Mesenchymal stem cell (in vitro differentiated cells and primary cell): ENCODE measurements at regions not wholly inside any gene's neighbourhood (a gene's known extent, or its start where the extent isn't known, plus 50 kb on each side); places are given as distances from the start of the nearest gene placed in this dataset.

Experiments
- DNase-seq: peaks from one replicate; pipeline ENCODE4 v3.0.0-alpha.2; 2013
- H2AFZ ChIP-seq: one replicate; pipeline ENCODE4 v1.6.1; 2013; ENCODE audit warnings: low read depth, mild to moderate bottlenecking, control low read depth, inconsistent platforms, low read length, moderate library complexity
- H2AK5ac ChIP-seq: 2 replicates; pipeline ENCODE4 v1.6.1; 2013; ENCODE audit warnings: low read length, moderate library complexity, mild to moderate bottlenecking, inconsistent platforms; ENCODE audit not compliant: severe bottlenecking
- H2BK120ac ChIP-seq: one replicate; pipeline ENCODE4 v1.6.1; 2013; ENCODE audit warnings: low read depth, mild to moderate bottlenecking, inconsistent platforms, low read length, moderate library complexity
- H2BK12ac ChIP-seq, 2 experiments: one replicate each; pipeline ENCODE4 v1.6.1; 2013; ENCODE audit warnings: inconsistent platforms in 2 of 2, low read length in 2 of 2, mild to moderate bottlenecking in 2 of 2, moderate library complexity in 2 of 2, control low read depth in 1 of 2
- H2BK15ac ChIP-seq: one replicate; pipeline ENCODE4 v1.6.1; 2013; ENCODE audit warnings: mild to moderate bottlenecking, low read depth, inconsistent platforms; ENCODE audit not compliant: poor library complexity, severe bottlenecking
- H2BK5ac ChIP-seq: 2 replicates; pipeline ENCODE4 v1.6.1; 2013; ENCODE audit warnings: low read depth, mild to moderate bottlenecking, low read length, control low read depth, inconsistent platforms; ENCODE audit not compliant: poor library complexity, severe bottlenecking
- H3K14ac ChIP-seq, 2 experiments: one replicate each; pipeline ENCODE4 v1.6.1; 2013; ENCODE audit warnings: inconsistent platforms in 2 of 2, low read length in 2 of 2, control low read depth in 1 of 2, mild to moderate bottlenecking in 1 of 2, moderate library complexity in 1 of 2
- H3K18ac ChIP-seq, 2 experiments: one replicate each; pipeline ENCODE4 v1.6.1; 2013; ENCODE audit warnings: inconsistent platforms in 2 of 2, low read length in 2 of 2, control low read depth in 1 of 2, low read depth in 1 of 2, mild to moderate bottlenecking in 1 of 2
- H3K23ac ChIP-seq, 2 experiments: one replicate each; pipeline ENCODE4 v1.6.1; 2013; ENCODE audit warnings: inconsistent platforms in 2 of 2, low read length in 2 of 2, mild to moderate bottlenecking in 2 of 2, moderate library complexity in 2 of 2, control low read depth in 1 of 2
- H3K27ac ChIP-seq: 2 replicates; pipeline ENCODE4 v1.5.1; 2013; ENCODE audit warnings: mild to moderate bottlenecking, moderate library complexity, low read length, control low read depth, inconsistent platforms; ENCODE audit not compliant: poor library complexity, severe bottlenecking
- H3K27me3 ChIP-seq, 2 experiments: 2 replicates each; pipeline versions ENCODE4 v1.6.1 to v1.7.0; 2013; ENCODE audit warnings: low read length in 2 of 2, mild to moderate bottlenecking in 2 of 2, moderate library complexity in 2 of 2, control low read depth in 1 of 2, inconsistent platforms in 1 of 2; ENCODE audit not compliant: control insufficient read depth in 1 of 2, insufficient read depth in 1 of 2
- H3K36me3 ChIP-seq, 2 experiments: 2 replicates each; pipeline versions ENCODE4 v1.6.1 to v1.7.0; 2013; ENCODE audit warnings: low read length in 2 of 2, control low read depth in 1 of 2, inconsistent platforms in 1 of 2, low read depth in 1 of 2, mild to moderate bottlenecking in 1 of 2; ENCODE audit not compliant: insufficient read depth in 2 of 2, control insufficient read depth in 1 of 2
- H3K4ac ChIP-seq, 2 experiments: one replicate each; pipeline ENCODE4 v1.6.1; 2013; ENCODE audit warnings: inconsistent platforms in 2 of 2, low read length in 2 of 2, mild to moderate bottlenecking in 2 of 2, moderate library complexity in 2 of 2, control low read depth in 1 of 2, low read depth in 1 of 2
- H3K4me1 ChIP-seq: 2 replicates; pipeline ENCODE4 v1.6.1; 2013; ENCODE audit warnings: low read depth, low read length, control low read depth; ENCODE audit not compliant: control insufficient read depth, insufficient read depth
- H3K4me2 ChIP-seq: 2 replicates; pipeline ENCODE4 v1.6.1; 2013; ENCODE audit warnings: low read length, mild to moderate bottlenecking, inconsistent platforms; ENCODE audit not compliant: poor library complexity, severe bottlenecking
- H3K4me3 ChIP-seq, 2 experiments: 2 replicates each; pipeline versions ENCODE4 v1.5.1 to v1.7.0; 2013; ENCODE audit warnings: low read length in 2 of 2, mild to moderate bottlenecking in 2 of 2, control low read depth in 1 of 2, low read depth in 1 of 2; ENCODE audit not compliant: insufficient read depth in 1 of 2
- H3K79me1 ChIP-seq: replicated peaks from 2 replicates; pipeline ENCODE4 v1.6.1; 2013; ENCODE audit warnings: mild to moderate bottlenecking, control low read depth, low read length, inconsistent platforms; ENCODE audit not compliant: poor library complexity, severe bottlenecking
- H3K9ac ChIP-seq: 2 replicates; pipeline ENCODE4 v1.7.0; 2013; ENCODE audit warnings: mild to moderate bottlenecking, low read length, moderate library complexity
- H3K9me3 ChIP-seq: 2 replicates; pipeline ENCODE4 v1.7.0; 2013; ENCODE audit warnings: mild to moderate bottlenecking, low read length; ENCODE audit not compliant: control insufficient read depth
- H4K8ac ChIP-seq: one replicate; pipeline ENCODE4 v1.6.1; 2013; ENCODE audit warnings: inconsistent platforms, mild to moderate bottlenecking, low read length, moderate library complexity
- H4K91ac ChIP-seq: one replicate; pipeline ENCODE4 v1.6.1; 2013; ENCODE audit warnings: mild to moderate bottlenecking, low read length, inconsistent platforms
- WGBS: methylation state at CpG from one replicate; pipeline ENCODE4 v1.1.7; 2013; ENCODE audit warnings: mixed read lengths; 5-methylcytosine and 5-hydroxymethylcytosine counted together

- no peak overlapping the region for H3K4ac ChIP-seq
- no peak overlapping the region for H3K9ac ChIP-seq
- no peak overlapping the region for H2BK5ac ChIP-seq
- H4K91ac ChIP-seq: no peak overlapping the region
- no peaks in the 10 kb centered on the region for H3K4me1 ChIP-seq
- no peaks in the 10 kb centered on the region for H3K79me1 ChIP-seq
- no peak overlapping the region for H3K4me2 ChIP-seq
- no peak overlapping the region for H3K27ac ChIP-seq
- no peak for DNase-seq
- no peak overlapping the region for H2BK12ac ChIP-seq
- no peak overlapping the region for H2AFZ ChIP-seq
- no peak overlapping the region for H3K14ac ChIP-seq
- H3K9me3 ChIP-seq: peaks cover 9% of the 10 kb centered on the region
- WGBS: no CpG with 5 or more reads among the region's 1 CpG
- H2BK120ac ChIP-seq: no peak overlapping the region
- no peak overlapping the region for H4K8ac ChIP-seq
- H3K23ac ChIP-seq: no peak overlapping the region
- no peak overlapping the region for H3K4me3 ChIP-seq
- H3K18ac ChIP-seq: no peak overlapping the region
- no peaks in the 10 kb centered on the region for H3K36me3 ChIP-seq
- no peak overlapping the region for H2BK15ac ChIP-seq
- H2AK5ac ChIP-seq: no peak overlapping the region
- H3K27me3 ChIP-seq: no peaks in the 10 kb centered on the region
Measured at GRCh38 chr5:25568294-25568693, 923.5 kb upstream of the CDH10 start.

GRCh38 chr5:25567881-25568280 lies 923.1 kb upstream of the CDH10 start:
- H3K4me3 ChIP-seq: no peak overlapping the region
- no peaks in the 10 kb centered on the region for H3K36me3 ChIP-seq
- DNase-seq: no peak
- H2BK15ac ChIP-seq: no peak overlapping the region
- peaks cover 12% of the 10 kb centered on the region for H3K9me3 ChIP-seq
- 100% methylated on average over 1 of the region's 3 CpGs for WGBS
- no peak overlapping the region for H3K23ac ChIP-seq
- no peak overlapping the region for H3K14ac ChIP-seq
- H2AK5ac ChIP-seq: no peak overlapping the region
- no peak overlapping the region for H2BK12ac ChIP-seq
- H3K9ac ChIP-seq: no peak overlapping the region
- H4K8ac ChIP-seq: no peak overlapping the region
- H3K79me1 ChIP-seq: no peaks in the 10 kb centered on the region
- no peak overlapping the region for H3K18ac ChIP-seq
- H4K91ac ChIP-seq: no peak overlapping the region
- no peak overlapping the region for H2BK5ac ChIP-seq
- H3K27me3 ChIP-seq: no peaks in the 10 kb centered on the region
- no peaks in the 10 kb centered on the region for H3K4me1 ChIP-seq
- H3K27ac ChIP-seq: no peak overlapping the region
- H2AFZ ChIP-seq: no peak overlapping the region
- H3K4ac ChIP-seq: no peak overlapping the region
- H2BK120ac ChIP-seq: no peak overlapping the region
- H3K4me2 ChIP-seq: no peak overlapping the region

GRCh38 chr5:25562656-25563055 lies 917.9 kb upstream of the CDH10 start:
- peaks cover 12% of the 10 kb centered on the region for H3K9me3 ChIP-seq
- no peak overlapping the region for H3K14ac ChIP-seq
- no peak overlapping the region for H3K27ac ChIP-seq
- H3K23ac ChIP-seq: no peak overlapping the region
- no peak overlapping the region for H4K91ac ChIP-seq
- H2BK120ac ChIP-seq: no peak overlapping the region
- H2BK15ac ChIP-seq: no peak overlapping the region
- H2BK5ac ChIP-seq: no peak overlapping the region
- DNase-seq: no peak
- no peak overlapping the region for H2BK12ac ChIP-seq
- no peaks in the 10 kb centered on the region for H3K79me1 ChIP-seq
- H4K8ac ChIP-seq: no peak overlapping the region
- no peak overlapping the region for H3K9ac ChIP-seq
- H3K4ac ChIP-seq: no peak overlapping the region
- no peak overlapping the region for H2AFZ ChIP-seq
- H3K36me3 ChIP-seq: no peaks in the 10 kb centered on the region
- no peaks in the 10 kb centered on the region for H3K27me3 ChIP-seq
- no peaks in the 10 kb centered on the region for H3K4me1 ChIP-seq
- no peak overlapping the region for H3K4me2 ChIP-seq
- no peak overlapping the region for H3K18ac ChIP-seq
- no peak overlapping the region for H2AK5ac ChIP-seq
- H3K4me3 ChIP-seq: no peak overlapping the region

- Histone ChIP-seq H3K36me3 (no peaks in the 10 kb centered on the region), H2AK5ac (no peak overlapping the region), H3K4ac (no peak overlapping the region), H4K8ac (no peak overlapping the region), H3K14ac (no peak overlapping the region), H4K91ac (no peak overlapping the region), H3K23ac (no peak overlapping the region), H3K4me1 (no peaks in the 10 kb centered on the region), H3K9ac (no peak overlapping the region), H3K18ac (no peak overlapping the region), H3K4me2 (no peak overlapping the region), H2BK12ac (no peak overlapping the region), H3K27me3 (no peaks in the 10 kb centered on the region), H3K27ac (no peak overlapping the region), H2AFZ (no peak overlapping the region), H3K9me3 (no peaks in the 10 kb centered on the region), H2BK120ac (no peak overlapping the region), H3K79me1 (no peaks in the 10 kb centered on the region), H3K4me3 (no peak overlapping the region), H2BK5ac (no peak overlapping the region), H2BK15ac (no peak overlapping the region)
- no peak for DNase-seq
- 81% methylated on average over 2 of the region's 2 CpGs for WGBS
Measured at GRCh38 chr5:25554077-25554476, 909.3 kb upstream of the CDH10 start.
